ENCODE measurements at regions not wholly inside any gene's neighbourhood (a gene's known extent, or its start where the extent isn't known, plus 50 kb on each side); places are given as distances from the start of the nearest gene placed in this dataset.

GRCh38 chr10:71072131-71072822 lies 140.1 kb upstream of the UNC5B start:
- FAIRE-seq = no peak
- TF ChIP-seq CTCF (optimal IDR thresholded peaks at IDR 0.05 in 1 of 3, IDR thresholded peaks at IDR 0.05 in 1 of 3, conservative IDR thresholded peaks at IDR 0.05 in 1 of 3; ENCODE audit: extremely low read depth in 1 of 3, insufficient read depth in 2 of 3, low read length in 3 of 3) = no peak
- no peak for TF ChIP-seq EZH2 (IDR thresholded peaks at IDR 0.05; ENCODE audit: low read length)
- Histone ChIP-seq H3K27ac (ENCODE audit: control insufficient read depth, insufficient read depth, low read length) (no peak overlapping the region), H3K36me3 (ENCODE audit: control insufficient read depth in 2 of 2, extremely low read depth in 1 of 2, insufficient read depth in 2 of 2, low read length in 2 of 2) (no peaks in the 10 kb centered on the region), H3K4me2 (ENCODE audit: control insufficient read depth, extremely low read depth, insufficient read depth, low read depth, low read length) (no peak overlapping the region), H3K9ac (ENCODE audit: control insufficient read depth, extremely low read depth, insufficient read depth, low read length) (no peak overlapping the region), H4K20me1 (ENCODE audit: control insufficient read depth, extremely low read depth, insufficient read depth, low read length) (no peaks in the 10 kb centered on the region), H3K4me1 (ENCODE audit: control insufficient read depth, extremely low read depth, insufficient read depth, low read length) (peaks cover 36% of the 10 kb centered on the region), H3K27me3 (ENCODE audit: control insufficient read depth, extremely low read depth, insufficient read depth, low read length) (peaks cover 15% of the 10 kb centered on the region), H3K79me2 (ENCODE audit: control insufficient read depth, insufficient read depth, low read length) (no peaks in the 10 kb centered on the region), H3K9me3 (ENCODE audit: control insufficient read depth, low read depth, low read length) (no peaks in the 10 kb centered on the region), H3K4me3 (ENCODE audit: control insufficient read depth in 2 of 3, extremely low read depth in 1 of 3, insufficient read depth in 2 of 3, low read depth in 1 of 3, low read length in 3 of 3) (no peak overlapping the region), H3K9me1 (ENCODE audit: control insufficient read depth, extremely low read depth, insufficient read depth, low read length) (no peaks in the 10 kb centered on the region), H2AFZ (ENCODE audit: control insufficient read depth, low read length) (no peak overlapping the region)
- dilution Hi-C loops (cut with MboI; ENCODE audit: extremely low pct_ligation_motif_present, low sequenced_read_pairs) = no loop called here
- no peak for DNase-seq (ENCODE audit: low read depth, low spot score)

- dilution Hi-C loops (cut with MboI; ENCODE audit: extremely low pct_ligation_motif_present, low sequenced_read_pairs) = no loop called here
- no peak overlapping the region for H3K4me2 ChIP-seq (ENCODE audit: control insufficient read depth, extremely low read depth, insufficient read depth, low read depth, low read length)
- no peaks in the 10 kb centered on the region for H3K9me3 ChIP-seq (ENCODE audit: control insufficient read depth, low read depth, low read length)
- H3K4me3 ChIP-seq (ENCODE audit: control insufficient read depth in 2 of 3, extremely low read depth in 1 of 3, insufficient read depth in 2 of 3, low read depth in 1 of 3, low read length in 3 of 3) = no peak overlapping the region
- H3K4me1 ChIP-seq (ENCODE audit: control insufficient read depth, extremely low read depth, insufficient read depth, low read length) = peaks cover 39% of the 10 kb centered on the region
- no peaks in the 10 kb centered on the region for H4K20me1 ChIP-seq (ENCODE audit: control insufficient read depth, extremely low read depth, insufficient read depth, low read length)
- H3K36me3 ChIP-seq (ENCODE audit: control insufficient read depth in 2 of 2, extremely low read depth in 1 of 2, insufficient read depth in 2 of 2, low read length in 2 of 2) = no peaks in the 10 kb centered on the region
- no peak overlapping the region for H3K9ac ChIP-seq (ENCODE audit: control insufficient read depth, extremely low read depth, insufficient read depth, low read length)
- TF ChIP-seq CTCF (optimal IDR thresholded peaks at IDR 0.05 in 1 of 3, IDR thresholded peaks at IDR 0.05 in 1 of 3, conservative IDR thresholded peaks at IDR 0.05 in 1 of 3; ENCODE audit: extremely low read depth in 1 of 3, insufficient read depth in 2 of 3, low read length in 3 of 3) (no peak), EZH2 (IDR thresholded peaks at IDR 0.05; ENCODE audit: low read length) (no peak)
- DNase-seq (ENCODE audit: low read depth, low spot score) (no peak), FAIRE-seq (no peak)
- H3K9me1 ChIP-seq (ENCODE audit: control insufficient read depth, extremely low read depth, insufficient read depth, low read length) = no peaks in the 10 kb centered on the region
- H3K27me3 ChIP-seq (ENCODE audit: control insufficient read depth, extremely low read depth, insufficient read depth, low read length) = peaks cover 15% of the 10 kb centered on the region
- no peak overlapping the region for H3K27ac ChIP-seq (ENCODE audit: control insufficient read depth, insufficient read depth, low read length)
- no peak overlapping the region for H2AFZ ChIP-seq (ENCODE audit: control insufficient read depth, low read length)
- H3K79me2 ChIP-seq (ENCODE audit: control insufficient read depth, insufficient read depth, low read length) = no peaks in the 10 kb centered on the region
Measured at GRCh38 chr10:71072823-71073210, 139.6 kb upstream of the UNC5B start.

All from keratinocyte (primary cell).